Islet of Langerhans (tissue), 1 donor: ENCODE measurements at regions not wholly inside any gene's neighbourhood (a gene's known extent, or its start where the extent isn't known, plus 50 kb on each side); places are given as distances from the start of the nearest gene placed in this dataset.
"Not testable (repeated sequence)": the region's sequence is repeated elsewhere in the genome, so short reads cannot be mapped to it uniquely, and the experiment has no call there.

Experiments used
- FAIRE-seq: peaks from one replicate; lab custom pipeline; 2011; peaks lifted over from hg19 to GRCh38; lab: Jason Lieb, UNC

GRCh38 chr5:56382896-56383295 is 149.8 kb upstream of the ANKRD55 start:
- FAIRE-seq = no peak

- no peak for FAIRE-seq
Measured at GRCh38 chr5:56377573-56377972, 144.4 kb upstream of the ANKRD55 start.

GRCh38 chr5:56376128-56376527 is 143.0 kb upstream of the ANKRD55 start:
- FAIRE-seq = no peak

- no peak for FAIRE-seq
Measured at GRCh38 chr5:56375011-56375410, 141.9 kb upstream of the ANKRD55 start.

- FAIRE-seq = not testable (repeated sequence)
Measured at GRCh38 chr5:56372491-56372890, 139.4 kb upstream of the ANKRD55 start.

GRCh38 chr5:56369361-56369811 is 136.3 kb upstream of the ANKRD55 start:
- no peak for FAIRE-seq

- no peak for FAIRE-seq
Measured at GRCh38 chr5:56367748-56368147, 134.6 kb upstream of the ANKRD55 start.

GRCh38 chr5:56366986-56367385 is 133.9 kb upstream of the ANKRD55 start:
- FAIRE-seq = no peak

- no peak for FAIRE-seq
Measured at GRCh38 chr5:56361398-56361797, 128.3 kb upstream of the ANKRD55 start.

- no peak for FAIRE-seq
Measured at GRCh38 chr5:56360816-56361215, 127.7 kb upstream of the ANKRD55 start.

- FAIRE-seq = no peak
Measured at GRCh38 chr5:56359809-56360685, 126.9 kb upstream of the ANKRD55 start.

- FAIRE-seq = no peak
Measured at GRCh38 chr5:56358703-56359681, 125.9 kb upstream of the ANKRD55 start.

GRCh38 chr5:56358046-56358445 is 124.9 kb upstream of the ANKRD55 start:
- FAIRE-seq = no peak

GRCh38 chr5:56357426-56357825 is 124.3 kb upstream of the ANKRD55 start:
- no peak for FAIRE-seq

- no peak for FAIRE-seq
Measured at GRCh38 chr5:56356836-56357160, 123.7 kb upstream of the ANKRD55 start.

GRCh38 chr5:56356121-56356835 is 123.1 kb upstream of the ANKRD55 start:
- no peak for FAIRE-seq

- FAIRE-seq = no peak
Measured at GRCh38 chr5:56354836-56355235, 121.7 kb upstream of the ANKRD55 start.

- FAIRE-seq = no peak
Measured at GRCh38 chr5:56352808-56353590, 119.9 kb upstream of the ANKRD55 start.

GRCh38 chr5:56350597-56351170 is 117.6 kb upstream of the ANKRD55 start:
- FAIRE-seq = no peak

GRCh38 chr5:56350011-56350596 is 117.0 kb upstream of the ANKRD55 start:
- FAIRE-seq = no peak

- FAIRE-seq = no peak
Measured at GRCh38 chr5:56349461-56349860, 116.3 kb upstream of the ANKRD55 start.
